ENCODE measurements at regions not wholly inside any gene's neighbourhood (a gene's known extent, or its start where the extent isn't known, plus 50 kb on each side); places are given as distances from the start of the nearest gene placed in this dataset.

DNA sequence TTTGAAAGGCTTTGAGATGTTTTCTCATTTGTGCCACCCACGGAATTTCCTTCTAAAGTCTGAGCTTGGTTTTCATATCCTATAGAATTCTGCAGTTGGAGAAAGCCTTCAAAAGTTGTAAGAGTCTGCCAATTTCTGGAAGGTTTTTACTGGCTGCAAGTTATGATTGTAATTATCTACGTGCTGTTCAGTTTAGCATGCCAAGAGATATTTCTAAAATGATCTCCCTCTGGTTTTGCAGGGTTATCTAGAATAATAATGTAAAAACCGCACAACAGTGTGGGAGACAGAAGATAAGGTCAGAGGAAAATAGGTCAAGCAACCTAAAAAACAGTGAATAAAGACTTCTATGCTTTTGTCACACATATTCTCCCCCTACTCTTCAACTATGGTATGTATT lies 69.3 kb downstream of the MTERF1 start:
- TF ChIP-seq ETS1 (CRISPR knock-in tag; IDR thresholded peaks at IDR 0.05) = no peak
- no peak for TF ChIP-seq ZNF343 (CRISPR knock-in tag; IDR thresholded peaks at IDR 0.05)
- TF ChIP-seq PCBP2 (optimal IDR thresholded peaks at IDR 0.05; ENCODE audit: low read depth, low read length, poor library complexity, severe bottlenecking) = no peak
- TF ChIP-seq ATF7 (IDR thresholded peaks at IDR 0.05) = no peak
- TF ChIP-seq ATF7 (CRISPR knock-in tag; IDR thresholded peaks at IDR 0.05) = no peak
- TF ChIP-seq HCFC1 (IDR thresholded peaks at IDR 0.05; ENCODE audit: low read depth, low read length) = no peak
- TF ChIP-seq, protein P1, sequence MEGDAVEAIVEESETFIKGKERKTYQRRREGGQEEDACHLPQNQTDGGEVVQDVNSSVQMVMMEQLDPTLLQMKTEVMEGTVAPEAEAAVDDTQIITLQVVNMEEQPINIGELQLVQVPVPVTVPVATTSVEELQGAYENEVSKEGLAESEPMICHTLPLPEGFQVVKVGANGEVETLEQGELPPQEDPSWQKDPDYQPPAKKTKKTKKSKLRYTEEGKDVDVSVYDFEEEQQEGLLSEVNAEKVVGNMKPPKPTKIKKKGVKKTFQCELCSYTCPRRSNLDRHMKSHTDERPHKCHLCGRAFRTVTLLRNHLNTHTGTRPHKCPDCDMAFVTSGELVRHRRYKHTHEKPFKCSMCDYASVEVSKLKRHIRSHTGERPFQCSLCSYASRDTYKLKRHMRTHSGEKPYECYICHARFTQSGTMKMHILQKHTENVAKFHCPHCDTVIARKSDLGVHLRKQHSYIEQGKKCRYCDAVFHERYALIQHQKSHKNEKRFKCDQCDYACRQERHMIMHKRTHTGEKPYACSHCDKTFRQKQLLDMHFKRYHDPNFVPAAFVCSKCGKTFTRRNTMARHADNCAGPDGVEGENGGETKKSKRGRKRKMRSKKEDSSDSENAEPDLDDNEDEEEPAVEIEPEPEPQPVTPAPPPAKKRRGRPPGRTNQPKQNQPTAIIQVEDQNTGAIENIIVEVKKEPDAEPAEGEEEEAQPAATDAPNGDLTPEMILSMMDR (CRISPR knock-in tag; IDR thresholded peaks at IDR 0.05) = no peak
- TF ChIP-seq TAF15 (IDR thresholded peaks at IDR 0.05; ENCODE audit: low read depth, low read length, poor library complexity, severe bottlenecking) = no peak
- no peak for TF ChIP-seq MYC (CRISPR knock-in tag; IDR thresholded peaks at IDR 0.05; ENCODE audit: borderline replicate concordance)
- no peak for TF ChIP-seq SP1 (IDR thresholded peaks at IDR 0.05)
- TF ChIP-seq SP1 (CRISPR knock-in tag; IDR thresholded peaks at IDR 0.05) = no peak
- no peak for TF ChIP-seq NFATC3 (CRISPR knock-in tag; IDR thresholded peaks at IDR 0.05)
- TF ChIP-seq IRF1 (CRISPR knock-in tag; IDR thresholded peaks at IDR 0.05; ENCODE audit: low read depth) = no peak
- no peak for TF ChIP-seq SRF (IDR thresholded peaks at IDR 0.05; ENCODE audit: low read depth, low read length)
- TF ChIP-seq, protein P2, sequence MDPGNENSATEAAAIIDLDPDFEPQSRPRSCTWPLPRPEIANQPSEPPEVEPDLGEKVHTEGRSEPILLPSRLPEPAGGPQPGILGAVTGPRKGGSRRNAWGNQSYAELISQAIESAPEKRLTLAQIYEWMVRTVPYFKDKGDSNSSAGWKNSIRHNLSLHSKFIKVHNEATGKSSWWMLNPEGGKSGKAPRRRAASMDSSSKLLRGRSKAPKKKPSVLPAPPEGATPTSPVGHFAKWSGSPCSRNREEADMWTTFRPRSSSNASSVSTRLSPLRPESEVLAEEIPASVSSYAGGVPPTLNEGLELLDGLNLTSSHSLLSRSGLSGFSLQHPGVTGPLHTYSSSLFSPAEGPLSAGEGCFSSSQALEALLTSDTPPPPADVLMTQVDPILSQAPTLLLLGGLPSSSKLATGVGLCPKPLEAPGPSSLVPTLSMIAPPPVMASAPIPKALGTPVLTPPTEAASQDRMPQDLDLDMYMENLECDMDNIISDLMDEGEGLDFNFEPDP (CRISPR knock-in tag; conservative IDR thresholded peaks at IDR 0.05) = no peak

All from HepG2 (cell line).